Gastrocnemius medialis (tissue), 4 donors: ENCODE measurements at regions not wholly inside any gene's neighbourhood (a gene's known extent, or its start where the extent isn't known, plus 50 kb on each side); places are given as distances from the start of the nearest gene placed in this dataset.

Source experiments
- CTCF ChIP-seq, 5 experiments: fragments of 450-650 bp in 3 of 5; fragments of 200-600 bp in 2 of 5; sonication (generic) in 2 of 5; IDR thresholded peaks in 4 of 5; conservative IDR thresholded peaks in 1 of 5; 1 replicate in 4 of 5; 2 replicates in 1 of 5; pipeline ENCODE4 v1.5.1; 2016 to 2019; ENCODE audit warnings: antibody characterized with exemption in 5 of 5, mild to moderate bottlenecking in 3 of 5, moderate library complexity in 3 of 5
- POLR2A ChIP-seq, 2 donors: fragments of 450-650 bp; IDR thresholded peaks; one replicate each; pipeline ENCODE4 v1.6.1; 2017; ENCODE audit warnings: antibody characterized with exemption in 2 of 2, mild to moderate bottlenecking in 2 of 2, moderate library complexity in 2 of 2

- no peak for TF ChIP-seq CTCF (IDR thresholded peaks at IDR 0.05 in 4 of 5, conservative IDR thresholded peaks at IDR 0.05 in 1 of 5)
- TF ChIP-seq POLR2A (IDR thresholded peaks at IDR 0.05): no peak
Observed at GRCh38 chrX:125953814-125954213, 212.3 kb downstream of the DCAF12L2 start.
